ENCODE measurements at regions not wholly inside any gene's neighbourhood (a gene's known extent, or its start where the extent isn't known, plus 50 kb on each side); places are given as distances from the start of the nearest gene placed in this dataset.

GRCh38 chr20:56730996-56731395 is 101.9 kb downstream of the TFAP2C start:
- H3K9me3 ChIP-seq (ENCODE audit: control insufficient read depth, insufficient read depth, low read depth, low read length), result no peaks in the 10 kb centered on the region
- BruUV-seq (replicated peaks), result no TSS peak

GRCh38 chr20:56731476-56731875 is 102.4 kb downstream of the TFAP2C start:
- ChIA-PET POLR2A (no interaction called here), CTCF (no interaction called here)
- BruUV-seq (replicated peaks), result no TSS peak
- no peaks in the 10 kb centered on the region for H3K36me3 ChIP-seq (ENCODE audit: control insufficient read depth, insufficient read depth, low read length)
- DNase-seq (ENCODE audit: low read depth, low spot score), result no peak
- intact Hi-C loops (cut with micrococcal nuclease; ENCODE audit: unreplicated experiment), result no loop called here
- ATAC-seq, result no peak
- H3K9me3 ChIP-seq (ENCODE audit: control insufficient read depth, insufficient read depth, low read depth, low read length), result no peaks in the 10 kb centered on the region
- H3K27me3 ChIP-seq (ENCODE audit: control insufficient read depth, insufficient read depth, low read length), result no peaks in the 10 kb centered on the region
- H3K4me1 ChIP-seq (ENCODE audit: control insufficient read depth, insufficient read depth, low read length), result no peaks in the 10 kb centered on the region
- H3K27ac ChIP-seq (ENCODE audit: low read length), result no peak overlapping the region
- in situ Hi-C loops (cut with HindIII; ENCODE audit: low pct_unique_long_range_greater_than_20kb, low sequenced_read_pairs), result no loop called here
- no peak overlapping the region for H3K4me3 ChIP-seq (ENCODE audit: low read depth in 2 of 2, low read length in 2 of 2)
- no peak for TF ChIP-seq POLR2AphosphoS5 (IDR thresholded peaks at IDR 0.05; ENCODE audit: low read depth, low read length)
- TF ChIP-seq TCF7L2 (IDR thresholded peaks at IDR 0.05; ENCODE audit: low read depth, low read length), result no peak
- no peak for TF ChIP-seq SIN3A (IDR thresholded peaks at IDR 0.05; ENCODE audit: borderline replicate concordance, insufficient read depth, low read depth, low read length)
- no peak for TF ChIP-seq REST (IDR thresholded peaks at IDR 0.05; ENCODE audit: insufficient read depth in 1 of 2, low read depth in 2 of 2, low read length in 1 of 2)
- no peak for TF ChIP-seq CTCF (IDR thresholded peaks at IDR 0.05)

More at GRCh38 chr20:56730996-56731395, 101.9 kb downstream of the TFAP2C start:
- intact Hi-C loops (cut with micrococcal nuclease; ENCODE audit: unreplicated experiment) (no loop called here), in situ Hi-C loops (cut with HindIII; ENCODE audit: low pct_unique_long_range_greater_than_20kb, low sequenced_read_pairs) (no loop called here)
- ChIA-PET CTCF (no interaction called here), POLR2A (no interaction called here)
- ATAC-seq (no peak), DNase-seq (ENCODE audit: low read depth, low spot score) (no peak)
- Histone ChIP-seq H3K27me3 (ENCODE audit: control insufficient read depth, insufficient read depth, low read length) (no peaks in the 10 kb centered on the region), H3K4me1 (ENCODE audit: control insufficient read depth, insufficient read depth, low read length) (no peaks in the 10 kb centered on the region), H3K36me3 (ENCODE audit: control insufficient read depth, insufficient read depth, low read length) (no peaks in the 10 kb centered on the region), H3K4me3 (ENCODE audit: low read depth in 2 of 2, low read length in 2 of 2) (no peak overlapping the region), H3K27ac (ENCODE audit: low read length) (no peak overlapping the region)
- TF ChIP-seq SIN3A (IDR thresholded peaks at IDR 0.05; ENCODE audit: borderline replicate concordance, insufficient read depth, low read depth, low read length) (no peak), REST (IDR thresholded peaks at IDR 0.05; ENCODE audit: insufficient read depth in 1 of 2, low read depth in 2 of 2, low read length in 1 of 2) (no peak), TCF7L2 (IDR thresholded peaks at IDR 0.05; ENCODE audit: low read depth, low read length) (no peak), POLR2AphosphoS5 (IDR thresholded peaks at IDR 0.05; ENCODE audit: low read depth, low read length) (no peak), CTCF (IDR thresholded peaks at IDR 0.05) (no peak)
